ENCODE measurements at regions not wholly inside any gene's neighbourhood (a gene's known extent, or its start where the extent isn't known, plus 50 kb on each side); places are given as distances from the start of the nearest gene placed in this dataset.
"Not testable (repeated sequence)": the region's sequence is repeated elsewhere in the genome, so short reads cannot be mapped to it uniquely, and the experiment has no call there.

DNA sequence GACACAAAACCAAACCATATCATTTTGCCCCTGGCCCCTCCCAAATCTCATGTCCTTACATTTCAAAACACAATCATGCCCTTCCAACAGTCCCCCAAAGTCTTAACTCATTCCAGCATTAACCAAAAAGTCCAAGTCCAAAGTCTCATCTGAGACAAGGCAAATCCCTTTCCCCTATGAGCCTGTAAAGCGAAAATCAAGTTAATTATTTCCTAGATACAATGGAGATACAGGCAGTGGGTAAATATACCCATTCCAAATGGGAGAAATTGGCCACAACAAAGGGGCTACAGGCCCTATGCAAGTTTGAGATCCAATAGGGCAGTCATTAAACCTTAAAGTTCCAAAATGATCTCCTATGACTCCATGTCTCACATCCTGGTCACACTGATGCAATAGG lies 709.9 kb upstream of the LUZP2 start:
- not testable (repeated sequence) for TF ChIP-seq EZH2 (IDR thresholded peaks at IDR 0.05; ENCODE audit: borderline replicate concordance, low read depth, low read length, poor library complexity, severe bottlenecking)
- TF ChIP-seq, protein P1, sequence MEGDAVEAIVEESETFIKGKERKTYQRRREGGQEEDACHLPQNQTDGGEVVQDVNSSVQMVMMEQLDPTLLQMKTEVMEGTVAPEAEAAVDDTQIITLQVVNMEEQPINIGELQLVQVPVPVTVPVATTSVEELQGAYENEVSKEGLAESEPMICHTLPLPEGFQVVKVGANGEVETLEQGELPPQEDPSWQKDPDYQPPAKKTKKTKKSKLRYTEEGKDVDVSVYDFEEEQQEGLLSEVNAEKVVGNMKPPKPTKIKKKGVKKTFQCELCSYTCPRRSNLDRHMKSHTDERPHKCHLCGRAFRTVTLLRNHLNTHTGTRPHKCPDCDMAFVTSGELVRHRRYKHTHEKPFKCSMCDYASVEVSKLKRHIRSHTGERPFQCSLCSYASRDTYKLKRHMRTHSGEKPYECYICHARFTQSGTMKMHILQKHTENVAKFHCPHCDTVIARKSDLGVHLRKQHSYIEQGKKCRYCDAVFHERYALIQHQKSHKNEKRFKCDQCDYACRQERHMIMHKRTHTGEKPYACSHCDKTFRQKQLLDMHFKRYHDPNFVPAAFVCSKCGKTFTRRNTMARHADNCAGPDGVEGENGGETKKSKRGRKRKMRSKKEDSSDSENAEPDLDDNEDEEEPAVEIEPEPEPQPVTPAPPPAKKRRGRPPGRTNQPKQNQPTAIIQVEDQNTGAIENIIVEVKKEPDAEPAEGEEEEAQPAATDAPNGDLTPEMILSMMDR (conservative IDR thresholded peaks at IDR 0.05; ENCODE audit: low read depth, low read length), result not testable (repeated sequence)
